BLaER1 (cell line): ENCODE measurements at regions not wholly inside any gene's neighbourhood (a gene's known extent, or its start where the extent isn't known, plus 50 kb on each side); places are given as distances from the start of the nearest gene placed in this dataset.
"Not testable (repeated sequence)": the region's sequence is repeated elsewhere in the genome, so short reads cannot be mapped to it uniquely, and the experiment has no call there.

ENCODE experiments used
- H3K27ac ChIP-seq: shearing (Covaris generic); formaldehyde crosslinking; 2 replicates; pipeline ENCODE4 v1.8.1; 2022
- H3K27me3 ChIP-seq: shearing (Covaris generic); formaldehyde crosslinking; 2 replicates; pipeline ENCODE4 v1.8.1; 2022
- H3K36me3 ChIP-seq: shearing (Covaris generic); formaldehyde crosslinking; 2 replicates; pipeline ENCODE4 v1.8.1; 2022
- H3K4me1 ChIP-seq: shearing (Covaris generic); formaldehyde crosslinking; 2 replicates; pipeline ENCODE4 v1.8.1; 2022
- H3K4me2 ChIP-seq: shearing (Covaris generic); formaldehyde crosslinking; 2 replicates; pipeline ENCODE4 v1.8.1; 2022
- H3K4me3 ChIP-seq: shearing (Covaris generic); formaldehyde crosslinking; 2 replicates; pipeline ENCODE4 v1.8.1; 2022
- H3K9ac ChIP-seq: shearing (Covaris generic); formaldehyde crosslinking; 2 replicates; pipeline ENCODE4 v1.8.1; 2022
- H3K9me3 ChIP-seq: shearing (Covaris generic); formaldehyde crosslinking; 2 replicates; pipeline ENCODE4 v1.8.1; 2022
- H4K20me1 ChIP-seq: shearing (Covaris generic); formaldehyde crosslinking; 2 replicates; pipeline ENCODE4 v1.8.1; 2022
- Cebpa-rat ChIP-seq: shearing (Covaris generic); IDR thresholded peaks from 2 replicates; pipeline ENCODE4 v1.8.1; 2022

DNA sequence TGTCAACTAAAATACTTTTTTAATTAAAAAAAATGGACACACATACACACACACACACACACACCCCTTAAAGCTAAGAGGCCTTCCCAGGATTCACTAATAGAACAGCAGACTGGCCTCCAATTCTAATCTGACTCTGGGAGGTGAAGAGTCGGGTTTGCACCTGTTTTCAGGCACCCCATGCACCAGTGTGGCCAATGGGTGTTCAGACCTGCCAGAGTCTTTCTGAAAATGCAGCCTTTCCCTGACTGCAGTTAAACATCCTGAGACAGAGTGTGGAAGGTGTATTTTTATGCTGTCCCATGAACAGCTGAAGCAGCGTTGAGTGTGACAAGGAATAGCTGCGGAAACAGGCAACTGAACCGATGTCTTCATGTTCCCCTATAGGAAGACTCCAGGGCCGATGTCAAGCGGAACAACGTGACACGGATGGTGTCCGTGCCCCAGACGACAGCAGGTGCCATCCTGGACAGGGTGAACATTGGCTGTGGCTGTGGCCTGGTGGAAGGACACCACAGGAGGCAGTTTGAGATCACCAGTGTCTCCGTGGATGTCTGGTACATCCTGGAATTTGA lies 74.6 kb upstream of the LYZL2 start:
- peaks cover 95% of the 10 kb centered on the region for H3K4me1 ChIP-seq
- no peaks in the 10 kb centered on the region for H4K20me1 ChIP-seq
- H3K9me3 ChIP-seq: peaks cover under 1% of the 10 kb centered on the region; the same call in 1 of the 2 replicates
- peak overlapping the region; percentile 92 for H3K4me2 ChIP-seq
- peak overlapping the region; percentile 58 for H3K4me3 ChIP-seq
- H3K27ac ChIP-seq: peak overlapping the region; percentile 95
- no peaks in the 10 kb centered on the region for H3K36me3 ChIP-seq
- no peaks in the 10 kb centered on the region for H3K27me3 ChIP-seq
- peak overlapping the region; percentile 80 for H3K9ac ChIP-seq
- TF ChIP-seq Cebpa-rat: no peak

GRCh38 chr10:30703446-30703845 lies 73.9 kb upstream of the LYZL2 start:
- H3K36me3 ChIP-seq, H3K27me3 ChIP-seq, H4K20me1 ChIP-seq, H3K4me3 ChIP-seq, H3K9me3 ChIP-seq: not testable (repeated sequence)
- H3K27ac ChIP-seq: peak overlapping the region; percentile 95
- H3K4me1 ChIP-seq: peaks cover 89% of the 10 kb centered on the region
- peak overlapping the region; percentile 80; the same call in 1 of the 2 replicates for H3K9ac ChIP-seq
- peak overlapping the region; percentile 92 for H3K4me2 ChIP-seq

GRCh38 chr10:30702860-30703259 lies 73.3 kb upstream of the LYZL2 start:
- H3K4me1 ChIP-seq: peaks cover 83% of the 10 kb centered on the region
- peak overlapping the region; percentile 79 for H3K27ac ChIP-seq
- no peak overlapping the region for H3K9ac ChIP-seq
- H3K4me2 ChIP-seq: peak overlapping the region; percentile 92
- H3K4me3 ChIP-seq: no peak overlapping the region
- H4K20me1 ChIP-seq: no peaks in the 10 kb centered on the region
- no peaks in the 10 kb centered on the region for H3K9me3 ChIP-seq
- H3K36me3 ChIP-seq: no peaks in the 10 kb centered on the region
- 0 out of 2 replicates have a peak, but pooled peaks have one; percentile 48 for TF ChIP-seq Cebpa-rat
- H3K27me3 ChIP-seq: no peaks in the 10 kb centered on the region

- H3K4me3 ChIP-seq: peak overlapping the region; percentile 51
- peak overlapping the region; percentile 92 for H3K4me2 ChIP-seq
- no peaks in the 10 kb centered on the region for H3K36me3 ChIP-seq
- H3K9ac ChIP-seq: peak overlapping the region; percentile 61; the same call in 1 of the 2 replicates
- H3K4me1 ChIP-seq: peaks cover 80% of the 10 kb centered on the region
- no peak for TF ChIP-seq Cebpa-rat
- peak overlapping the region; percentile 79 for H3K27ac ChIP-seq
- no peaks in the 10 kb centered on the region for H4K20me1 ChIP-seq
- H3K27me3 ChIP-seq: no peaks in the 10 kb centered on the region
- H3K9me3 ChIP-seq: no peaks in the 10 kb centered on the region
Observed at GRCh38 chr10:30701451-30702173, 72.1 kb upstream of the LYZL2 start.

- Histone ChIP-seq H3K27me3 (no peaks in the 10 kb centered on the region), H3K9ac (no peak overlapping the region), H3K4me2 (no peak overlapping the region), H3K27ac (no peak overlapping the region), H3K4me3 (no peak overlapping the region), H3K36me3 (no peaks in the 10 kb centered on the region), H4K20me1 (no peaks in the 10 kb centered on the region), H3K4me1 (peaks cover 55% of the 10 kb centered on the region), H3K9me3 (no peaks in the 10 kb centered on the region)
- no peak for TF ChIP-seq Cebpa-rat
Observed at GRCh38 chr10:30697806-30698205, 68.3 kb upstream of the LYZL2 start.

GRCh38 chr10:30697221-30697620 lies 67.7 kb upstream of the LYZL2 start:
- H3K27ac ChIP-seq, H3K36me3 ChIP-seq, H3K4me3 ChIP-seq, H3K27me3 ChIP-seq, H4K20me1 ChIP-seq, H3K9me3 ChIP-seq, H3K9ac ChIP-seq: not testable (repeated sequence)
- H3K4me1 ChIP-seq: peaks cover 55% of the 10 kb centered on the region
- peak overlapping the region; percentile 42 for H3K4me2 ChIP-seq

DNA sequence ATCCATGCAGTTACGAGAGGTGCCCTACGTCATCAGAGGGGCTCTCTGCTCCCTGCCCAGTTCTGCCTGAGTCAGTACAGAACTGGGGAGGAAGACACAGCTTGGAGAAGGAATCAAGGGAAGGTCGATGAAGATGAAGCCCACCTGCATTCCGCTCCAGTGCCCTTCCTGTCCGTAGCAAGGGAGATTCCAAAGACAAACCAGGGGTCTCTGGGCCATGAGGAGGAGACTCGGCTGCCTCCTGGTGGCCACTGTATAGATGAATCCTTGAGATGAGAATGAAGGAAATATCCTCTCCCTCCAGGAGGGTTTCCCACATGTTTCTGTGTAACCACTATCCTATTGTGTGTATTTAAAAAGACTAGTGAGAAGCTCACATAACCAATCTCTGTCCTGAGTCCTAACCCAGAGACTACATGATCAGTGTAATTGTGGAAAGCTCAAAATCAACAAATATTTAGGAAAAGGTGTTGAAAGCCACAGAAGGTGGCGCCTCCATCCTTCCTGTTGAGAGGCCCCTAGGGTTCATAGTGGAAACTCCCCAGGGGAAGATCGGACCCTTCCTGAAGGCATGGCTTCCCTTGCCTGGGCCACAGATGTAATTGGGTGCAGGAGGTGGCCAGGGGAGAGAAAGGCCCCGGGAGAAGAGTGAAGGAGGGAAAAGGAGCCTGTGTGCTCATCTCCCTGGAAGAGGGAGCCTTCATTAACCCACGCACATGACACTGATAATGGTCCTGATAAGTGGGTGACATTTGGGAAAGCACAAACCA lies 67.0 kb upstream of the LYZL2 start:
- H3K9ac ChIP-seq, H4K20me1 ChIP-seq, H3K27me3 ChIP-seq, H3K9me3 ChIP-seq, H3K36me3 ChIP-seq, H3K27ac ChIP-seq, H3K4me3 ChIP-seq: not testable (repeated sequence)
- H3K4me2 ChIP-seq: peak overlapping the region; percentile 42; the same call in 1 of the 2 replicates
- H3K4me1 ChIP-seq: peaks cover 52% of the 10 kb centered on the region

- H3K27me3 ChIP-seq, H3K9ac ChIP-seq, H3K4me3 ChIP-seq, H4K20me1 ChIP-seq, H3K9me3 ChIP-seq, H3K4me2 ChIP-seq, H3K27ac ChIP-seq, H3K36me3 ChIP-seq: not testable (repeated sequence)
- H3K4me1 ChIP-seq: peaks cover 43% of the 10 kb centered on the region
Observed at GRCh38 chr10:30695481-30696236, 66.1 kb upstream of the LYZL2 start.

DNA sequence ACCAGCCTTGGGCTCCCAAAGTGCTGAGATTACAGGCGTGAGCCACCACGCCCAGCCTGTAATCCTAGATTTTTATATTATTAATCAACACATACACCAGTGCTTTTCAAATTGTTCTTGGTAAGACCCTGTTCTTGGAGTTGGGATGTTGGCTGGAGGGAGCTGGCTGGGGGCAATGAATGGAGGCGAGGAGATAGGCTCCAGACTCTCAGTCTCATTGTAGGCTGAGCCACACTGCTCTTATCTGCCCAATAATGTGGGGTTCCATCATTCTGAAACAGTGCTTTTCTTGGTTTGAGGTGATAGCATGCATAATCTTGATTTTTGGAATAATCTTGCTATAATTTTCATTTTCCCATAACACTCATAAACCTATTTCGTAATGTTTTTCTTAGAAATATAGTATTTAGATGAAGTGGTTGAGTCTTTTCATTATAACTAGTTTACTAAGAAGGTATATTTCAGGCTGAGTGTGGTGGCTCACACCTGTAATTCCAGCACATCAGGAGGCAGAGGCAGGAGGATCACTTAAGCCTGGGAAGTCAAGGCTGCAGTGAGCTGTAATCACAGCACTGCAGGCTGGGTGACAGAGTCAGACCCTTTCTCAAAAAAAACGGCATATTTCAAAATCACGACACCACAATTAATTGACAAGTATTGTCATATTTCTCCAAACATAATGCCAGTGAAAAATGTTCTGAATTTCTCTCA lies 65.1 kb upstream of the LYZL2 start:
- Histone ChIP-seq H3K27me3 (no peaks in the 10 kb centered on the region), H3K4me2 (no peak overlapping the region), H3K9me3 (no peaks in the 10 kb centered on the region), H3K4me1 (peaks cover 33% of the 10 kb centered on the region), H3K9ac (no peak overlapping the region), H3K4me3 (no peak overlapping the region), H4K20me1 (no peaks in the 10 kb centered on the region), H3K27ac (no peak overlapping the region), H3K36me3 (no peaks in the 10 kb centered on the region)
- no peak for TF ChIP-seq Cebpa-rat
